GM21423 (cell line): ENCODE measurements at regions not wholly inside any gene's neighbourhood (a gene's known extent, or its start where the extent isn't known, plus 50 kb on each side); places are given as distances from the start of the nearest gene placed in this dataset.
"Not testable (repeated sequence)": the region's sequence is repeated elsewhere in the genome, so short reads cannot be mapped to it uniquely, and the experiment has no call there.

Source experiments
- ATAC-seq: cut with Tn5 transposase; IDR thresholded peaks from one replicate; pipeline ENCODE4 v1.9.1; 2021; ENCODE audit warnings: mild to moderate bottlenecking, moderate library complexity; ENCODE audit not compliant: unreplicated experiment

- no peak for ATAC-seq
Observed at GRCh38 chr3:163726125-163726524, 1352.2 kb downstream of the SI start.

- no peak for ATAC-seq
Observed at GRCh38 chr3:163722405-163722804, 1355.9 kb downstream of the SI start.

- ATAC-seq = no peak
Observed at GRCh38 chr3:163721596-163721995, 1356.7 kb downstream of the SI start.

DNA sequence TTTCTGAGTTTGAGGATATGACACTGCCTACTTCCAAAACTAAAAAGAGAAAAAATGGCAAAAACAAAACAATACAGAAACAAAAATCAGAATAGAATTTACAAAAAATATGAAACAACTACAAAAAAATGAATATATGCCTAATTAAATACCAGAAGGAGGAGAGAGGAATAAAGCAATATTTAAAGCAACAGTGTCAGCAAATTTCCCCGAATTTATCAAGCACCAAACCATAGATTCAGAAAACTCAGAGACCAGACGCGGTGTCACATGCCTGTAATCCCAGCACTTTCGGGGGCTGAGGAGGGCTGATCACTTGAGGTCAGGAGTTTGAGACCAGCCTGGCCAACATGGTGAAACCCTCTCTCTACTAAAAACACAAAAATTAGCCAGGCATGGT, 1360.9 kb downstream of the SI start:
- no peak for ATAC-seq

- ATAC-seq = no peak
Observed at GRCh38 chr3:163708428-163708827, 1369.9 kb downstream of the SI start.

DNA sequence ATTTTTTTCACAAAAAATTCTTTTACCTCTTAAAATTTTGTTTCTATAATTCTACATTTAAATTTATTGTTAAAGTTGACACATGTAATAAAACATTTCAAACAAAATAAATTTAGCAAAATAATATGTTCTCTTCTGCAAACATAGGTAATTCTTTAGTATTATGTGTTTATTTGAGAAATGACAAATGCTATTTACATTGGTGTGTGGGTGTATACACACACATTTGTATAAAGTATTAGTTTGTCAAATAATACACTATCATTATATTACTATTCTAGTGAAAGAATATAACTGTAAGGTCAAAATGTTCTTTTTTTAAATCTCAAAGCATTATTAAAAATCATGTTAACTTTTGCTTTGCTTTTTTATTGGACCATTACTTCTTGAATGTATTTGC, 1370.6 kb downstream of the SI start:
- no peak for ATAC-seq

- not testable (repeated sequence) for ATAC-seq
Observed at GRCh38 chr3:163698221-163698620, 1380.1 kb downstream of the SI start.

- ATAC-seq = no peak
Observed at GRCh38 chr3:163692494-163692893, 1385.8 kb downstream of the SI start.

DNA sequence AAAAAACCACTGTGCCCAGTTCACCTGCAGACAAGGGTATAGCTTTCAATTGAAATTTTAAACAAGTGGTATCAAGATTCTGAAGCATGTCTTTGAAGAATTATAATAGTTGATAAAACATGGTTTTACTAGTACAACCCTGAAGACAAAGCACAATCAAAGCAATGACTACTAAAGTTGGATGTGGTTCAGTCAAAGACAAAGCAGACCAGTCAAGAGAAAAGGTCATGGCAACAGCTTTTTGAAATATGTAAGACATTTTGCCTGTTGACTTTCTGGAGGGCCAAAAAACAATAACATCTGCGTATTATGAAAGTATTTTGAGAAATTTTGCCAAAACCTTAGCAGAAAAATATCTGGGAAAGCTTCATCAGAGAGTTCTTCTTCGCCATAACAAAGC, 1393.6 kb downstream of the SI start:
- ATAC-seq = no peak

GRCh38 chr3:163672954-163673353, 1405.3 kb downstream of the SI start:
- ATAC-seq = no peak

DNA sequence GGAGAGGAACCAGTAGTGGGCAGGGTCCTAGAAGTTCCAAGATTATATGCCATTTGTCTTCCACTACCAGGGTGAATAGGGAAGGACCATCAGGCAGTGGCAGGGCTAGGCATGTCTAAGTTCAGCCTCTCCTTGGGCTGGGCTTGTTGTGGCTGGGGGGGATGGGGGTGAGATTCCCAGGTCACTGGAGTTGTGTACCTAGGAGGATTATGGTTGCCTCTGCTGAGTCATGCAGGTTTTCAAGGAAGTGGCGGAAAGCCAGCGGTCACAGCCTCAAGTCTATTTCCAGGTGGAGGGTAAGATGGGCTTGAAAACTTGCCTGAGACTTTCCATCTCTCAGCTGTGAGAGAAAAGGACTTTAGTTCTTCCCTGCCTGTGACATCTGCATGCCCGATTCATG, 1407.1 kb downstream of the SI start:
- no peak for ATAC-seq

- no peak for ATAC-seq
Observed at GRCh38 chr3:163664466-163664865, 1413.8 kb downstream of the SI start.

GRCh38 chr3:163657088-163657487, 1421.2 kb downstream of the SI start:
- ATAC-seq = no peak

GRCh38 chr3:163655021-163655420, 1423.3 kb downstream of the SI start:
- no peak for ATAC-seq

- ATAC-seq = no peak
Observed at GRCh38 chr3:163644172-163644571, 1434.1 kb downstream of the SI start.

DNA sequence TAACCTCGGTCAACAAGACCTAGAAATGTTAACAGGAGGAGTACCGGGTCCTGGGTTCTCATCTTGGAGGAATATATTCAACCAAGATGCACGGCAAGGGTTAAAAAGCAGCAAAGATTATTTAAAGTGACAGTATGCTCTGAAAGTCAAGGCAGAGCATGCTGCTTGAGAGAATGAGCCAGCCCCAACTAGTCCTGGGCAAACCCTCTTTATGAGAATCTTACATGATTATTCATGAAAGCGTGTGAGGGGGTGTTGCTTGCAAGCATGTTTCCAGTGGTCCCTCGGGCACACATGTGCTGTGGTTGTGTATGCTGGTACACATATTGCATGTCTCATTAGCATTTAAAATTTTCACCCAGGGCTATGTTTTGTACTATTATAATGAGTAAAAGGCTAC, 1445.6 kb downstream of the SI start:
- no peak for ATAC-seq

DNA sequence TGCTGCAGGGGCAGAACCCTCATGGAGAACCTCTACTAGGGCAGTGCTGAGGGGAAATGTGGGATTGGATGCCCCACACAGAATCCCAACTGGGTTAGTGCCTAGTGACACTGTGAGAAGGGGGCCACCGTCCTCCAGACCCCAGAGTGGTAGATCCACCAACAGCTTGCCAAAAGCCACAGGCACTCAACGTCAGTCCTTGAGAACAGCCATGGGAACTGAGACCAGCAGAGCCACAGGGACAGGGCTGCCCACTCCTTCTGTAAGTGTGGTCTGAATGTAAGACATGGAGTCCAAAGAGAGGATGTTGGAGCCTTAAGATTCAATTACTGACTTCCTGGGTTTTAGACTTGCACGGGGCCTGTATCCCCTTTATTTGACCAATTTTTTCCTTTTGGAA, 1451.5 kb downstream of the SI start:
- ATAC-seq = no peak

DNA sequence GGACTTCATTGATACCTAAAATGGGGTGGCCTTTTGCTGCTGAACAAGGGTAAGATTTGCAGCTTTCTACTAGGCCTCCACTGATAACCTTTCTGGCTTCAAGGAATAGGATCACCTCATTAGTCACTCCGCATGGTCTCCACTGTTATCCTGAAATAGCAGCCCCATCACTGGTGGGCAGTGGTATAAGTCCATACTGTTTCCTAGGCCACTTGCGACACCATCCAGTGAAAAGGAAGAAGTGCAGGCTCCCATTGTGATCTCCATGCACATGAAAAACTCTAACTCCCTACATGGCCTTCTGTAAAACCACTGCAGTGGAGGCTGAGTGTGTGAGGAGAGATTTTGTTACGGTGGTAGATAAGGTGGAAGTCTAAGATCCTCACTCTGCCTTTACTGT, 1455.9 kb downstream of the SI start:
- ATAC-seq = no peak

DNA sequence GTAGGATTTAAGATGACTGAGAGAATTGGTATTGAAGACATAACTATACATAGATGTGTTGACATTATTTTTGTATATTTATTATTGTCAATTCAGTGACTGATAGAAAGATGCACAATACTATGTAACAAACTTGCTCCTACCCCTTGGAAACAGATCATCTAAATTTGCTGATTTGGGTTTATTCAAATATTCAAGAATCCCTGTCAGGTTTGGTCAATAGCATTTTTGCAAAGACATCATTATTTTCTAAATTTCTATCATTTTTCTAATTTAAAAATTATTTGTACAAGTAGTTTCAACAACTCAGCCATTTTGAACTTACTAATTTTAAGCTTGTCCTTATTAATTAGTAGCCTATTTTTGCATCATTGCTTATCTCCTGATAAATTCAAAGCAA, 1463.4 kb downstream of the SI start:
- ATAC-seq = no peak

DNA sequence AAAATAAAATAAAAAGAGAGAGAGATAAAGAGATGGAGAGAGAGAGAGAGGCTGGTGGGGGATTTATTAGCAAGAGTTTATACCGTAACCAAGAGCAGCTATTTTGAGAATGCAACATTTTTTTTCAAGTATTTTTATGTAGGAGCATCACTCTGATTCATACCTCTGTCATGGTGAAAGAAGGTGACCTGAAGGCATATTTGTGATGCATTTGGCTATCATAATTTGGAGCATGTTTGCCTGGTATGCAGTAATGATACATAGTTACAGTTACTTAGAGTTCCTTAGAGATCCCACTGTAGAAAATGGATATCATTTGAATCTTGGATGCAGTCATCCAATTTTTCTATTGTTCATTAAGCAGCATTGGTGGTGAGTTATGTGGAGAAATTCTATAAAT, 1472.4 kb downstream of the SI start:
- ATAC-seq = no peak

DNA sequence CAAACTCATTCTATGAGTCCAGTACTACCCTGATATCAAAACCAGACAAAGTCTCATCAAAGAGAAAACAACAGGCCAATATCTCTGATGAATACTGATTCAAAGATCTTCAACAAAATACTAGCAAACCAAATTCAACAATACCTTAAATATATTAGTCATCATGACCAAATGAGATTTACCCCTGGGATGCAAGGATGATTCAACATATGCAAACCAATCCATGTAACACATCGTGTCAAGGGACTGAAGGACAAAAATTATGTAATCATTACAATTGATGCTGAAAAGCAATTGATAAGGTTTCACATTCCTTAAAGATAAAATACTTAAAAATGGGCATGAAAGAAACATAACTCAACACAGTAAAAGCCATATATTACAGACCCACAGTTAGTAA, 1476.9 kb downstream of the SI start:
- no peak for ATAC-seq

DNA sequence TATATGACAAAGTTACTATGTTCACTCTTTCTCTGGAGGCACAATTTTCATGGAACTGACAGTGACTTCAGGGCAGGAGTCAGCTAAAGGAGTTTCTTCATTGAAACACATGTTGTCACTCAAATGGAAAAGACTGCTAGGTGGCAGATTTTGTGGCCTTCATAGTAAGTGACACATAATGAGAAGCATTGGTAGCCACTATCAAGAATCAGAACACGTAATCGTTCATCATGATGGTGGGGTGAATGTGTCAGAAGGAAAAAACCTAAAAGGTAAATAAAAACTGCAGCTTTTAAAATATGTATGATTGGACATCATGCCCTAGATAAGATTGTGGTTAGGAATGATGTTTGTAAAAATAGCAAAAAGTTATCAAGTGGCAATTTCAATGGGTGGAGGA, 1491.0 kb downstream of the SI start:
- ATAC-seq = no peak

- no peak for ATAC-seq
Observed at GRCh38 chr3:163582967-163583366, 1495.3 kb downstream of the SI start.

- ATAC-seq = no peak
Observed at GRCh38 chr3:163577271-163577670, 1501.0 kb downstream of the SI start.
